SK-N-SH treated with all-trans-retinoic acid at 6 μM for 48 hours (cell line): ENCODE measurements at regions not wholly inside any gene's neighbourhood (a gene's known extent, or its start where the extent isn't known, plus 50 kb on each side); places are given as distances from the start of the nearest gene placed in this dataset.

ENCODE experiments used
- ATAC-seq: fragments of 200-7000 bp; cut with Tn5 transposase; 3 replicates; pipeline ENCODE4 v1.9.1; 2020; ENCODE audit warnings: mild to moderate bottlenecking, moderate library complexity
- BACH2 ChIP-seq: fragments of 250-450 bp; sonication (Bioruptor Pico); IDR thresholded peaks from 2 replicates; pipeline ENCODE4 v1.9.0; 2021; ENCODE audit warnings: mild to moderate bottlenecking, borderline replicate concordance
- CREB5 ChIP-seq: fragments of 250-450 bp; sonication (Bioruptor Pico); IDR thresholded peaks from 2 replicates; pipeline ENCODE4 v1.5.1; 2020; ENCODE audit warnings: low read depth, mild to moderate bottlenecking, moderate library complexity
- CSDC2 ChIP-seq: fragments of 250-450 bp; sonication (Bioruptor Pico); IDR thresholded peaks from 2 replicates; pipeline ENCODE4 v1.5.0; 2020; ENCODE audit warnings: mild to moderate bottlenecking, moderate library complexity
- CSRNP3 ChIP-seq: fragments of 250-450 bp; sonication (Bioruptor Pico); IDR thresholded peaks from 2 replicates; pipeline ENCODE4 v1.5.1; 2021; ENCODE audit warnings: mild to moderate bottlenecking, moderate library complexity
- ESRRG ChIP-seq: fragments of 250-450 bp; sonication (Bioruptor Pico); IDR thresholded peaks from 2 replicates; pipeline ENCODE4 v1.6.1; 2021; ENCODE audit warnings: mild to moderate bottlenecking
- GLIS3 ChIP-seq: fragments of 250-450 bp; sonication (Bioruptor Pico); IDR thresholded peaks from 2 replicates; pipeline ENCODE4 v1.5.0; 2020; ENCODE audit warnings: mild to moderate bottlenecking, moderate library complexity
- ISL1 ChIP-seq: fragments of 250-450 bp; sonication (Bioruptor Pico); IDR thresholded peaks from 2 replicates; pipeline ENCODE4 v2.1.2; 2022; ENCODE audit warnings: mild to moderate bottlenecking, moderate library complexity
- PATZ1 ChIP-seq: fragments of 250-450 bp; sonication (Bioruptor Pico); IDR thresholded peaks from 2 replicates; pipeline ENCODE4 v1.8.0; 2020; ENCODE audit warnings: mild to moderate bottlenecking, moderate library complexity, borderline replicate concordance
- POU6F1 ChIP-seq: fragments of 250-450 bp; sonication (Bioruptor Pico); IDR thresholded peaks from 2 replicates; pipeline ENCODE4 v1.8.0; 2021; ENCODE audit warnings: low read depth, mild to moderate bottlenecking, moderate library complexity, borderline replicate concordance
- RARB ChIP-seq: fragments of 250-450 bp; sonication (Bioruptor Pico); IDR thresholded peaks from 2 replicates; pipeline ENCODE4 v1.8.0; 2021; ENCODE audit warnings: mild to moderate bottlenecking, moderate library complexity
- TSHZ2 ChIP-seq: fragments of 250-450 bp; sonication (Bioruptor Pico); IDR thresholded peaks from 2 replicates; pipeline ENCODE4 v1.5.0; 2020; ENCODE audit warnings: mild to moderate bottlenecking, moderate library complexity
- ZFP3 ChIP-seq: fragments of 250-450 bp; sonication (Bioruptor Pico); IDR thresholded peaks from 2 replicates; pipeline ENCODE4 v1.5.0; 2020; ENCODE audit warnings: mild to moderate bottlenecking, moderate library complexity
- ZFP30 ChIP-seq: fragments of 450-650 bp; formaldehyde crosslinking; IDR thresholded peaks from 2 replicates; pipeline ENCODE4 v1.5.0; 2022; ENCODE audit warnings: mild to moderate bottlenecking, moderate library complexity
- ZNF565 ChIP-seq: fragments of 450-650 bp; formaldehyde crosslinking; conservative IDR thresholded peaks from 2 replicates; pipeline ENCODE4 v1.5.0; 2020; ENCODE audit warnings: low read depth, mild to moderate bottlenecking, moderate library complexity
- ZNF70 ChIP-seq: fragments of 450-650 bp; formaldehyde crosslinking; IDR thresholded peaks from 2 replicates; pipeline ENCODE4 v1.5.0; 2020; ENCODE audit warnings: mild to moderate bottlenecking, moderate library complexity
- ZNF8 ChIP-seq: fragments of 450-650 bp; formaldehyde crosslinking; IDR thresholded peaks from 2 replicates; pipeline ENCODE4 v1.5.0; 2020; ENCODE audit warnings: mild to moderate bottlenecking, moderate library complexity

- ATAC-seq, result peak; percentile 91
- TF ChIP-seq CSDC2 (CRISPR knock-in tag) (no peak), ZFP3 (CRISPR knock-in tag) (no peak), GLIS3 (no peak), TSHZ2 (no peak), ESRRG (CRISPR knock-in tag) (no peak), PATZ1 (CRISPR knock-in tag) (no peak), POU6F1 (CRISPR knock-in tag) (no peak), ZNF8 (CRISPR knock-in tag) (no peak), CSRNP3 (CRISPR knock-in tag) (no peak), BACH2 (CRISPR knock-in tag) (no peak), CREB5 (no peak), ZNF70 (CRISPR knock-in tag) (no peak)
- TF ChIP-seq, all 23 proteins: peak for 0
Observed at GRCh38 chr6:132962936-132963868, 148.8 kb downstream of the RPS12 start.

GRCh38 chr6:132964101-132964867 is 149.9 kb downstream of the RPS12 start:
- ATAC-seq, result peak; percentile 70
- no peak for TF ChIP-seq ESRRG (CRISPR knock-in tag)
- TF ChIP-seq ISL1 (CRISPR knock-in tag), result peak; percentile 81
- TF ChIP-seq RARB (CRISPR knock-in tag), result no peak
- TF ChIP-seq ZNF565 (CRISPR knock-in tag), result 0 out of 2 replicates have a peak, but pooled peaks have one; percentile 20
- TF ChIP-seq PATZ1 (CRISPR knock-in tag), result no peak
- no peak for TF ChIP-seq POU6F1 (CRISPR knock-in tag)
- no peak for TF ChIP-seq BACH2 (CRISPR knock-in tag)
- no peak for TF ChIP-seq ZFP30 (CRISPR knock-in tag)
- TF ChIP-seq TSHZ2, result peak; percentile 73; the same call in 1 of the 2 replicates
- peak; percentile 85 for TF ChIP-seq CREB5
